Tibial nerve (tissue), 4 donors: ENCODE measurements at regions not wholly inside any gene's neighbourhood (a gene's known extent, or its start where the extent isn't known, plus 50 kb on each side); places are given as distances from the start of the nearest gene placed in this dataset.
"Not testable (repeated sequence)": the region's sequence is repeated elsewhere in the genome, so short reads cannot be mapped to it uniquely, and the experiment has no call there.

Experiments
- DNase-seq, 2 donors: peaks; one replicate each; pipeline ENCODE4 v3.0.0-alpha.2; 2019; ENCODE audit warnings: low spot score in 2 of 2
- H3K27ac ChIP-seq, 4 donors: fragments of 200-600 bp; sonication (generic) in 3 of 4; one replicate each; pipeline ENCODE4 v1.5.1; 2017 to 2019; ENCODE audit warnings: mild to moderate bottlenecking in 1 of 4
- H3K27me3 ChIP-seq, 2 donors: fragments of 200-600 bp; sonication (generic) in 1 of 2; one replicate each; pipeline versions ENCODE4 v1.5.1 to v1.6.0; 2017 to 2019
- H3K36me3 ChIP-seq, 3 donors: fragments of 200-600 bp; sonication (generic); one replicate each; pipeline ENCODE4 v1.5.1; 2018 to 2019
- H3K4me1 ChIP-seq, 4 donors: fragments of 200-600 bp; sonication (generic) in 3 of 4; one replicate each; pipeline ENCODE4 v1.5.1; 2017 to 2019
- H3K4me3 ChIP-seq, 4 donors: fragments of 200-600 bp; sonication (generic) in 3 of 4; one replicate each; pipeline ENCODE4 v1.5.1; 2017 to 2019; ENCODE audit warnings: mild to moderate bottlenecking in 1 of 4, moderate library complexity in 1 of 4
- H3K9me3 ChIP-seq, 4 donors: fragments of 200-600 bp; sonication (generic) in 3 of 4; one replicate each; pipeline ENCODE4 v1.5.1; 2017 to 2019
- CTCF ChIP-seq, 5 experiments: fragments of 200-600 bp in 3 of 5; fragments of 450-650 bp in 2 of 5; sonication (generic) in 3 of 5; IDR thresholded peaks; one replicate each; pipeline ENCODE4 v1.5.1; 2016 to 2019; ENCODE audit warnings: antibody characterized with exemption in 5 of 5, mild to moderate bottlenecking in 3 of 5, moderate library complexity in 2 of 5
- EP300 ChIP-seq, 2 donors: sonication (generic); formaldehyde crosslinking; IDR thresholded peaks; one replicate each; pipeline ENCODE4 v1.6.1; 2017; ENCODE audit warnings: antibody characterized with exemption in 2 of 2, mild to moderate bottlenecking in 1 of 2
- POLR2A ChIP-seq, 2 donors: fragments of 450-650 bp; IDR thresholded peaks; one replicate each; pipeline ENCODE4 v1.6.1; 2017; ENCODE audit warnings: antibody characterized with exemption in 2 of 2, mild to moderate bottlenecking in 2 of 2, moderate library complexity in 2 of 2
- WGBS, 2 donors: methylation state at CpG; one replicate each; pipeline ENCODE4 v1.1.5; 2018; 5-methylcytosine and 5-hydroxymethylcytosine counted together

- no peaks in the 10 kb centered on the region for H3K27me3 ChIP-seq
- no peaks in the 10 kb centered on the region for H3K36me3 ChIP-seq
- TF ChIP-seq EP300 (IDR thresholded peaks at IDR 0.05), result no peak
- TF ChIP-seq POLR2A (IDR thresholded peaks at IDR 0.05), result no peak
- TF ChIP-seq CTCF (IDR thresholded peaks at IDR 0.05), result no peak
- H3K4me3 ChIP-seq, result no peak overlapping the region
- no peak overlapping the region for H3K27ac ChIP-seq
- WGBS, 2 donors, result 82 to 87% methylated on average over 7 of the region's 7 CpGs
- DNase-seq, result no peak
- H3K9me3 ChIP-seq, result no peaks in the 10 kb centered on the region
- no peaks in the 10 kb centered on the region for H3K4me1 ChIP-seq
Measured at GRCh38 chr15:98347866-98348265, 300.5 kb upstream of the IGF1R start.

GRCh38 chr15:98350276-98350675, 298.1 kb upstream of the IGF1R start:
- TF ChIP-seq CTCF (IDR thresholded peaks at IDR 0.05), result no peak
- H3K27ac ChIP-seq, result no peak overlapping the region
- no peaks in the 10 kb centered on the region for H3K9me3 ChIP-seq
- no peaks in the 10 kb centered on the region for H3K36me3 ChIP-seq
- no peak overlapping the region for H3K4me3 ChIP-seq
- DNase-seq, result no peak
- 47 to 61% methylated on average over 2 of the region's 2 CpGs for WGBS, 2 donors
- H3K4me1 ChIP-seq, result no peaks in the 10 kb centered on the region
- H3K27me3 ChIP-seq, result no peaks in the 10 kb centered on the region

GRCh38 chr15:98358274-98358673, 290.1 kb upstream of the IGF1R start:
- not testable (repeated sequence) for H3K27me3 ChIP-seq, H3K36me3 ChIP-seq, H3K4me1 ChIP-seq, H3K4me3 ChIP-seq, DNase-seq, H3K27ac ChIP-seq
- 92 to 94% methylated on average over 5 of the region's 5 CpGs for WGBS, 2 donors
- H3K9me3 ChIP-seq, result peaks cover 0 to 15% (median 0%) of the 10 kb centered on the region in 4 donors

GRCh38 chr15:98358971-98359370, 289.4 kb upstream of the IGF1R start:
- no peak for DNase-seq
- H3K4me3 ChIP-seq, result no peak overlapping the region
- 72 to 75% methylated on average over 8 of the region's 8 CpGs for WGBS, 2 donors
- peaks cover 0 to 15% (median 0%) of the 10 kb centered on the region in 4 donors for H3K9me3 ChIP-seq
- no peaks in the 10 kb centered on the region for H3K27me3 ChIP-seq
- H3K4me1 ChIP-seq, result no peaks in the 10 kb centered on the region
- no peak overlapping the region for H3K27ac ChIP-seq
- no peak for TF ChIP-seq EP300 (IDR thresholded peaks at IDR 0.05)
- no peak for TF ChIP-seq POLR2A (IDR thresholded peaks at IDR 0.05)
- TF ChIP-seq CTCF (IDR thresholded peaks at IDR 0.05), result no peak
- no peaks in the 10 kb centered on the region for H3K36me3 ChIP-seq

- H3K36me3 ChIP-seq, result no peaks in the 10 kb centered on the region
- no peak for DNase-seq
- no peak overlapping the region for H3K4me3 ChIP-seq
- H3K27me3 ChIP-seq, result no peaks in the 10 kb centered on the region
- no peaks in the 10 kb centered on the region for H3K9me3 ChIP-seq
- no peak for TF ChIP-seq POLR2A (IDR thresholded peaks at IDR 0.05)
- no peak for TF ChIP-seq EP300 (IDR thresholded peaks at IDR 0.05)
- TF ChIP-seq CTCF (IDR thresholded peaks at IDR 0.05), result no peak
- H3K27ac ChIP-seq, result no peak overlapping the region
- no peaks in the 10 kb centered on the region for H3K4me1 ChIP-seq
- WGBS, 2 donors, result 74 to 76% methylated on average over 2 of the region's 2 CpGs
Measured at GRCh38 chr15:98363416-98363815, 284.9 kb upstream of the IGF1R start.

- no peaks in the 10 kb centered on the region for H3K9me3 ChIP-seq
- no peaks in the 10 kb centered on the region for H3K4me1 ChIP-seq
- no peaks in the 10 kb centered on the region for H3K27me3 ChIP-seq
- TF ChIP-seq POLR2A (IDR thresholded peaks at IDR 0.05) (no peak), CTCF (IDR thresholded peaks at IDR 0.05) (no peak), EP300 (IDR thresholded peaks at IDR 0.05) (no peak)
- no peak overlapping the region for H3K4me3 ChIP-seq
- H3K27ac ChIP-seq, result no peak overlapping the region
- DNase-seq, result no peak
- 55 to 56% methylated on average over 6 of the region's 6 CpGs for WGBS, 2 donors
- H3K36me3 ChIP-seq, result no peaks in the 10 kb centered on the region
Measured at GRCh38 chr15:98363955-98364354, 284.4 kb upstream of the IGF1R start.
